H1 (cell line): ENCODE measurements at regions not wholly inside any gene's neighbourhood (a gene's known extent, or its start where the extent isn't known, plus 50 kb on each side); places are given as distances from the start of the nearest gene placed in this dataset.

ENCODE experiments used
- CTCF ChIA-PET: fragments of 300-600 bp; sonication (Branson Sonifier 250); formaldehyde crosslinking; loops from one replicate; lab custom pipeline; 2021; ENCODE audit not compliant: partially characterized antibody; lab: Charles Lee
- POLR2A ChIA-PET: fragments of 300-600 bp; sonication (Branson Sonifier 250); formaldehyde crosslinking; loops from one replicate; lab custom pipeline; 2021; ENCODE audit warnings: inconsistent platforms; ENCODE audit not compliant: partially characterized antibody; lab: Charles Lee
- DNase-seq, 2 experiments: peaks; one replicate each; pipeline versions ENCODE4 v3.0.0 to v3.0.0-alpha.2; 2010 to 2022; ENCODE audit warnings: low spot score in 2 of 2, low read depth in 1 of 2, mixed read lengths in 1 of 2
- FAIRE-seq: peaks from 2 replicates; lab custom pipeline; 2011; peaks lifted over from hg19 to GRCh38; lab: Jason Lieb, UNC
- H2AFZ ChIP-seq: 2 replicates; pipeline ENCODE4 v1.8.1; 2012; ENCODE audit warnings: low read length, inconsistent platforms
- H2AK5ac ChIP-seq: 2 replicates; pipeline ENCODE4 v1.6.1; 2013; ENCODE audit warnings: low read depth, low read length
- H2BK120ac ChIP-seq: replicated peaks from 2 replicates; pipeline ENCODE3; 2013; ENCODE audit warnings: low read depth, low read length, inconsistent platforms
- H2BK12ac ChIP-seq: 2 replicates; pipeline ENCODE4 v1.6.1; 2013; ENCODE audit warnings: low read depth, low read length
- H2BK15ac ChIP-seq: 2 replicates; pipeline ENCODE4 v1.6.1; 2013; ENCODE audit warnings: low read length
- H2BK20ac ChIP-seq: 2 replicates; pipeline ENCODE4 v1.6.1; 2013; ENCODE audit warnings: low read length
- H2BK5ac ChIP-seq: 2 replicates; pipeline ENCODE4 v1.6.1; 2013; ENCODE audit warnings: low read depth, low read length
- H3K14ac ChIP-seq: 2 replicates; pipeline ENCODE4 v1.6.1; 2013; ENCODE audit warnings: inconsistent platforms; ENCODE audit not compliant: insufficient read length
- H3K18ac ChIP-seq: 2 replicates; pipeline ENCODE4 v1.6.1; 2013; ENCODE audit warnings: low read length; ENCODE audit errors: extremely low read depth
- H3K23ac ChIP-seq: 2 replicates; pipeline ENCODE4 v1.6.1; 2013; ENCODE audit warnings: inconsistent platforms; ENCODE audit not compliant: insufficient read length
- H3K23me2 ChIP-seq: 2 replicates; pipeline ENCODE4 v1.6.1; 2013; ENCODE audit warnings: low read depth, low read length
- H3K27ac ChIP-seq: 2 replicates; pipeline ENCODE4 v1.6.1; 2011; ENCODE audit warnings: low read depth, low read length, inconsistent platforms
- H3K27me3 ChIP-seq, 4 experiments: replicated peaks in 1 of 4; 1 replicate in 1 of 4; 2 replicates in 3 of 4; pipeline versions ENCODE4 v1.6.1 to v1.8.1; 2011 to 2013; ENCODE audit warnings: low read length in 3 of 4, mild to moderate bottlenecking in 3 of 4, inconsistent platforms in 2 of 4, mixed read lengths in 2 of 4, moderate library complexity in 1 of 4; ENCODE audit not compliant: control insufficient read depth in 3 of 4, insufficient read depth in 3 of 4; ENCODE audit errors: extremely low read depth in 1 of 4
- H3K36me3 ChIP-seq, 4 experiments: 2 replicates each; pipeline versions ENCODE4 v1.6.1 to v1.8.1; 2011 to 2013; ENCODE audit warnings: mild to moderate bottlenecking in 4 of 4, low read length in 3 of 4, moderate library complexity in 2 of 4, control low read depth in 1 of 4, inconsistent platforms in 1 of 4; ENCODE audit not compliant: insufficient read depth in 4 of 4, control insufficient read depth in 2 of 4
- H3K4ac ChIP-seq: replicated peaks from 2 replicates; pipeline ENCODE3; 2013; ENCODE audit warnings: low read length, low read depth, mixed read lengths, inconsistent platforms; ENCODE audit not compliant: insufficient read length
- H3K4me1 ChIP-seq, 4 experiments: replicated peaks in 1 of 4; 1 replicate in 1 of 4; 2 replicates in 3 of 4; pipeline versions ENCODE4 v1.6.1 to v1.8.1; 2011 to 2013; ENCODE audit warnings: low read length in 3 of 4, inconsistent platforms in 2 of 4, mixed read lengths in 1 of 4; ENCODE audit not compliant: insufficient read depth in 4 of 4, control insufficient read depth in 3 of 4
- H3K4me2 ChIP-seq, 2 experiments: 2 replicates each; pipeline versions ENCODE4 v1.6.1 to v1.8.1; 2011 to 2013; ENCODE audit warnings: low read depth in 2 of 2, low read length in 2 of 2, control low read depth in 1 of 2, inconsistent platforms in 1 of 2, mild to moderate bottlenecking in 1 of 2; ENCODE audit not compliant: insufficient read depth in 1 of 2
- H3K4me3 ChIP-seq, 4 experiments: fragments of 200-600, 300-600 bp in 1 of 4; sonication (generic), shearing (Covaris generic), sonication (Bioruptor Twin) in 1 of 4; 2 replicates each; pipeline versions ENCODE4 v1.5.1 to v1.8.1; 2011 to 2016; ENCODE audit warnings: low read length in 4 of 4, low read depth in 3 of 4, control low read depth in 2 of 4, inconsistent platforms in 2 of 4, mild to moderate bottlenecking in 2 of 4, mixed read lengths in 1 of 4, moderate library complexity in 1 of 4; ENCODE audit not compliant: insufficient read depth in 2 of 4; ENCODE audit errors: extremely low read depth in 1 of 4
- H3K56ac ChIP-seq: replicated peaks from 2 replicates; pipeline ENCODE3; 2013; ENCODE audit warnings: low read depth, mild to moderate bottlenecking, mixed read lengths, low read length, inconsistent platforms; ENCODE audit not compliant: insufficient read length
- H3K79me1 ChIP-seq: 2 replicates; pipeline ENCODE4 v1.6.1; 2013; ENCODE audit warnings: low read depth, low read length, control low read depth
- H3K79me2 ChIP-seq, 2 experiments: 2 replicates each; pipeline versions ENCODE4 v1.6.1 to v1.8.1; 2012 to 2013; ENCODE audit warnings: low read length in 2 of 2, mild to moderate bottlenecking in 2 of 2, inconsistent platforms in 1 of 2; ENCODE audit not compliant: insufficient read depth in 2 of 2, control insufficient read depth in 1 of 2
- H3K9ac ChIP-seq, 4 experiments: replicated peaks in 1 of 4; 1 replicate in 1 of 4; 2 replicates in 3 of 4; pipeline versions ENCODE4 v1.6.1 to v1.8.1; 2011 to 2013; ENCODE audit warnings: low read depth in 3 of 4, low read length in 3 of 4, control low read depth in 2 of 4, mild to moderate bottlenecking in 2 of 4, moderate library complexity in 2 of 4, inconsistent platforms in 1 of 4; ENCODE audit errors: extremely low read depth in 1 of 4
- H3K9me3 ChIP-seq, 2 experiments: 2 replicates each; pipeline versions ENCODE4 v1.6.1 to v1.8.1; 2012 to 2013; ENCODE audit warnings: mild to moderate bottlenecking in 2 of 2, moderate library complexity in 2 of 2, control low read depth in 1 of 2, inconsistent platforms in 1 of 2, low read depth in 1 of 2, low read length in 1 of 2, mixed read lengths in 1 of 2; ENCODE audit not compliant: insufficient read depth in 2 of 2
- H4K20me1 ChIP-seq, 2 experiments: replicated peaks in 1 of 2; 2 replicates each; pipeline versions ENCODE3 to v1.8.1; 2011 to 2013; ENCODE audit warnings: inconsistent platforms in 2 of 2, low read length in 2 of 2, mild to moderate bottlenecking in 1 of 2; ENCODE audit not compliant: insufficient read depth in 2 of 2, control insufficient read depth in 1 of 2
- H4K5ac ChIP-seq: 2 replicates; pipeline ENCODE4 v1.6.1; 2013; ENCODE audit warnings: low read length, low read depth, mixed read lengths, inconsistent platforms; ENCODE audit not compliant: insufficient read length
- H4K8ac ChIP-seq: 2 replicates; pipeline ENCODE4 v1.8.0; 2013; ENCODE audit warnings: mild to moderate bottlenecking, moderate library complexity, low read length, inconsistent platforms; ENCODE audit not compliant: insufficient read depth; ENCODE audit errors: extremely low read depth
- H4K91ac ChIP-seq: replicated peaks from 2 replicates; pipeline ENCODE3; 2013; ENCODE audit warnings: low read length, mixed read lengths, inconsistent platforms; ENCODE audit not compliant: insufficient read length
- CHD7 ChIP-seq: fragments of 300-600 bp; sonication (generic); IDR thresholded peaks from 2 replicates; pipeline ENCODE4 v1.7.1; 2012; ENCODE audit warnings: low read length, moderate library complexity, mild to moderate bottlenecking, inconsistent platforms; ENCODE audit not compliant: insufficient replicate concordance
- WGBS, 2 experiments: shearing (Covaris generic) in 1 of 2; methylation state at CpG; one replicate each; pipeline versions ENCODE4 v1.1.6 to v1.1.7; 2013 to 2015; ENCODE audit warnings: low lambda C conversion rate in 2 of 2, mixed read lengths in 2 of 2, inconsistent platforms in 1 of 2, low coverage in 1 of 2, missing lambda C conversion rate in 1 of 2; ENCODE audit not compliant: insufficient replicate concordance in 2 of 2, insufficient coverage in 1 of 2, insufficient read length in 1 of 2; ENCODE audit errors: extremely low coverage in 1 of 2, missing lambda C conversion rate in 1 of 2; 5-methylcytosine and 5-hydroxymethylcytosine counted together

- no peak overlapping the region for H3K27ac ChIP-seq
- no peak overlapping the region for H3K4ac ChIP-seq
- no peak overlapping the region for H3K4me3 ChIP-seq
- H3K23me2 ChIP-seq: no peaks in the 10 kb centered on the region
- no peaks in the 10 kb centered on the region for H3K79me1 ChIP-seq
- H3K14ac ChIP-seq: no peak overlapping the region
- ChIA-PET POLR2A (no interaction called here), CTCF (no interaction called here)
- H3K9me3 ChIP-seq: no peaks in the 10 kb centered on the region
- H3K9ac ChIP-seq: no peak overlapping the region
- H4K5ac ChIP-seq: no peak overlapping the region
- H3K4me2 ChIP-seq: no peak overlapping the region
- 0 out of 2 replicates have a peak overlapping the region, but pooled peaks have one; percentile 59 for H2AFZ ChIP-seq
- no peak overlapping the region for H4K91ac ChIP-seq
- H3K79me2 ChIP-seq: no peaks in the 10 kb centered on the region
- H2BK20ac ChIP-seq: no peak overlapping the region
- DNase-seq (no peak), FAIRE-seq (no peak)
- H3K18ac ChIP-seq: no peak overlapping the region
- no peaks in the 10 kb centered on the region for H4K20me1 ChIP-seq
- H2BK12ac ChIP-seq: no peak overlapping the region
- H3K27me3 ChIP-seq: no peaks in the 10 kb centered on the region
- peaks cover 0 to 6% (median 2%) of the 10 kb centered on the region in 4 experiments; a peak in 1 of 7 replicates for H3K4me1 ChIP-seq
- H2BK15ac ChIP-seq: no peak overlapping the region
- WGBS, 2 experiments: 88% methylated on average over 1 of the region's 1 CpG; no CpG with 5 or more reads in 1 of the 2 experiments
- H2BK120ac ChIP-seq: no peak overlapping the region
- H3K23ac ChIP-seq: no peak overlapping the region
- no peaks in the 10 kb centered on the region for H3K36me3 ChIP-seq
- H3K56ac ChIP-seq: no peak overlapping the region
- H4K8ac ChIP-seq: no peak overlapping the region
- no peak overlapping the region for H2BK5ac ChIP-seq
- H2AK5ac ChIP-seq: no peak overlapping the region
- no peak for TF ChIP-seq CHD7
Measured at GRCh38 chr13:59038824-59039223, 1124.9 kb downstream of the DIAPH3 start.
